HG02943 (cell line): ENCODE measurements at regions not wholly inside any gene's neighbourhood (a gene's known extent, or its start where the extent isn't known, plus 50 kb on each side); places are given as distances from the start of the nearest gene placed in this dataset.

ENCODE experiments used
- ATAC-seq: cut with Tn5 transposase; IDR thresholded peaks from one replicate; pipeline ENCODE4 v1.9.1; 2021; ENCODE audit warnings: mild to moderate bottlenecking, low read depth, moderate library complexity; ENCODE audit not compliant: unreplicated experiment

- no peak for ATAC-seq
Observed at GRCh38 chr2:12960671-12961070, 243.9 kb downstream of the TRIB2 start.

- ATAC-seq: no peak
Observed at GRCh38 chr2:12964904-12965539, 248.3 kb downstream of the TRIB2 start.

GRCh38 chr2:12965540-12966269 is 249.0 kb downstream of the TRIB2 start:
- no peak for ATAC-seq

- ATAC-seq: no peak
Observed at GRCh38 chr2:12967804-12968203, 251.1 kb downstream of the TRIB2 start.

GRCh38 chr2:12968399-12968798 is 251.7 kb downstream of the TRIB2 start:
- no peak for ATAC-seq

GRCh38 chr2:12970861-12971260 is 254.1 kb downstream of the TRIB2 start:
- no peak for ATAC-seq

- ATAC-seq: no peak
Observed at GRCh38 chr2:12971581-12972365, 255.0 kb downstream of the TRIB2 start.

- no peak for ATAC-seq
Observed at GRCh38 chr2:12978066-12978835, 261.5 kb downstream of the TRIB2 start.

GRCh38 chr2:12979066-12979465 is 262.3 kb downstream of the TRIB2 start:
- no peak for ATAC-seq

- ATAC-seq: no peak
Observed at GRCh38 chr2:12980817-12981216, 264.1 kb downstream of the TRIB2 start.

GRCh38 chr2:12982149-12982584 is 265.4 kb downstream of the TRIB2 start:
- ATAC-seq: no peak

GRCh38 chr2:12987246-12987645 is 270.5 kb downstream of the TRIB2 start:
- no peak for ATAC-seq

- ATAC-seq: no peak
Observed at GRCh38 chr2:12988279-12988678, 271.5 kb downstream of the TRIB2 start.

- ATAC-seq: no peak
Observed at GRCh38 chr2:12990523-12990922, 273.8 kb downstream of the TRIB2 start.

- no peak for ATAC-seq
Observed at GRCh38 chr2:12998685-12999084, 281.9 kb downstream of the TRIB2 start.

- ATAC-seq: no peak
Observed at GRCh38 chr2:13000664-13001363, 284.1 kb downstream of the TRIB2 start.

- no peak for ATAC-seq
Observed at GRCh38 chr2:13001408-13001807, 284.7 kb downstream of the TRIB2 start.

- ATAC-seq: no peak
Observed at GRCh38 chr2:13002536-13003331, 286.0 kb downstream of the TRIB2 start.

GRCh38 chr2:13003500-13003899 is 286.8 kb downstream of the TRIB2 start:
- ATAC-seq: no peak
